Right lobe of liver (tissue), 4 donors: ENCODE measurements at regions not wholly inside any gene's neighbourhood (a gene's known extent, or its start where the extent isn't known, plus 50 kb on each side); places are given as distances from the start of the nearest gene placed in this dataset.

Source experiments
- POLR2A ChIP-seq: fragments of 450-650 bp; IDR thresholded peaks from one replicate; pipeline ENCODE4 v1.6.1; 2017; ENCODE audit warnings: antibody characterized with exemption, mild to moderate bottlenecking
- TF ChIP-seq, protein P1 (sequence below), 4 donors: fragments of 200-600 bp in 3 of 4; fragments of 450-650 bp in 1 of 4; IDR thresholded peaks; one replicate each; pipeline versions ENCODE4 v1.5.1 to v1.8.0; 2016 to 2022; ENCODE audit warnings: antibody characterized with exemption in 4 of 4, mild to moderate bottlenecking in 2 of 4
- donor health status: DM: no; HTN: no; CAD: no.
- donor health status: DM: no; HTN: no; CAD: no.
- donor health status: DM: no; HTN: yes; CAD: no.

DNA sequence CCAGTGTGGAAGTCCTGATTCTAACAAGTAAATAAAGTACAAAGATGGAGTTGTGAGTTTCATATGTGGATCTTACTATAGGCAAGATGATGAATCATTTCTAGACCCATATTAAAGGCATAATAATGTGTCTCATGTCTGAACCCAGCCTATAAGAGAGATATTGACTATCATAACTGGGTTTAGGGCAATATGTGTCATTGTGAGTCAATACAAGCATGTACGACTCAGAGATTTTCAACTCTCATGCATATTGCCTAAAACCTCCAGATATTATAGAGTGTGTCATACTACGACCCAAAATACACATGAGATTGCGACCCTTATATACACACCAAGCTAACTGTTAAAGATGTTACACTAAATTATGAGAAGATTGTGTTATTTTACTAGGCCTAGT is 1003.9 kb upstream of the TSPY4 start:
- TF ChIP-seq, protein P1, sequence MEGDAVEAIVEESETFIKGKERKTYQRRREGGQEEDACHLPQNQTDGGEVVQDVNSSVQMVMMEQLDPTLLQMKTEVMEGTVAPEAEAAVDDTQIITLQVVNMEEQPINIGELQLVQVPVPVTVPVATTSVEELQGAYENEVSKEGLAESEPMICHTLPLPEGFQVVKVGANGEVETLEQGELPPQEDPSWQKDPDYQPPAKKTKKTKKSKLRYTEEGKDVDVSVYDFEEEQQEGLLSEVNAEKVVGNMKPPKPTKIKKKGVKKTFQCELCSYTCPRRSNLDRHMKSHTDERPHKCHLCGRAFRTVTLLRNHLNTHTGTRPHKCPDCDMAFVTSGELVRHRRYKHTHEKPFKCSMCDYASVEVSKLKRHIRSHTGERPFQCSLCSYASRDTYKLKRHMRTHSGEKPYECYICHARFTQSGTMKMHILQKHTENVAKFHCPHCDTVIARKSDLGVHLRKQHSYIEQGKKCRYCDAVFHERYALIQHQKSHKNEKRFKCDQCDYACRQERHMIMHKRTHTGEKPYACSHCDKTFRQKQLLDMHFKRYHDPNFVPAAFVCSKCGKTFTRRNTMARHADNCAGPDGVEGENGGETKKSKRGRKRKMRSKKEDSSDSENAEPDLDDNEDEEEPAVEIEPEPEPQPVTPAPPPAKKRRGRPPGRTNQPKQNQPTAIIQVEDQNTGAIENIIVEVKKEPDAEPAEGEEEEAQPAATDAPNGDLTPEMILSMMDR (IDR thresholded peaks at IDR 0.05): no peak
- TF ChIP-seq POLR2A: no peak
